PFSK-1 (cell line): ENCODE measurements at regions not wholly inside any gene's neighbourhood (a gene's known extent, or its start where the extent isn't known, plus 50 kb on each side); places are given as distances from the start of the nearest gene placed in this dataset.

Source experiments
- FOXP2 ChIP-seq: optimal IDR thresholded peaks from 2 replicates; pipeline ENCODE3; 2011; ENCODE audit warnings: borderline replicate concordance, control low read depth, inconsistent platforms; ENCODE audit not compliant: insufficient read depth; ENCODE audit errors: extremely low read length, extremely low read depth
- POLR2AphosphoS5 ChIP-seq: IDR thresholded peaks from 2 replicates; pipeline ENCODE4 v1.6.1; 2012; ENCODE audit warnings: low read depth, mild to moderate bottlenecking, control low read depth, low read length, moderate library complexity
- REST ChIP-seq, 2 experiments: IDR thresholded peaks; 2 replicates each; pipeline versions ENCODE4 v1.6.1 to v1.8.0; 2011 to 2012; ENCODE audit warnings: low read depth in 2 of 2, low read length in 2 of 2, control low read depth in 1 of 2, inconsistent platforms in 1 of 2, mild to moderate bottlenecking in 1 of 2, moderate library complexity in 1 of 2; ENCODE audit not compliant: insufficient read depth in 1 of 2
- SIN3A ChIP-seq: IDR thresholded peaks from 2 replicates; pipeline ENCODE4 v1.6.1; 2012; ENCODE audit warnings: mild to moderate bottlenecking, low read length, moderate library complexity, borderline replicate concordance; ENCODE audit not compliant: insufficient read depth
- TAF1 ChIP-seq: IDR thresholded peaks from 2 replicates; pipeline ENCODE4 v1.6.1; 2012; ENCODE audit warnings: low read length, control low read depth, borderline replicate concordance; ENCODE audit not compliant: insufficient read depth

GRCh38 chr2:2527148-2527547, 196.1 kb upstream of the MYT1L start:
- TF ChIP-seq FOXP2: no peak

- no peak for TF ChIP-seq TAF1
- no peak for TF ChIP-seq SIN3A
- no peak for TF ChIP-seq POLR2AphosphoS5
- TF ChIP-seq REST (IDR thresholded peaks at IDR 0.05; ENCODE audit: insufficient read depth in 1 of 2, low read depth in 2 of 2, low read length in 2 of 2): no peak
- no peak for TF ChIP-seq FOXP2
Measured at GRCh38 chr2:2524348-2524941, 193.4 kb upstream of the MYT1L start.

- TF ChIP-seq TAF1 (no peak), FOXP2 (no peak), REST (IDR thresholded peaks at IDR 0.05; ENCODE audit: insufficient read depth in 1 of 2, low read depth in 2 of 2, low read length in 2 of 2) (no peak), POLR2AphosphoS5 (no peak), SIN3A (no peak)
Measured at GRCh38 chr2:2523461-2524347, 192.6 kb upstream of the MYT1L start.

GRCh38 chr2:2520401-2520811, 189.3 kb upstream of the MYT1L start:
- no peak for TF ChIP-seq TAF1
- TF ChIP-seq FOXP2: no peak
- TF ChIP-seq REST (IDR thresholded peaks at IDR 0.05; ENCODE audit: insufficient read depth in 1 of 2, low read depth in 2 of 2, low read length in 2 of 2): no peak
- no peak for TF ChIP-seq POLR2AphosphoS5
- TF ChIP-seq SIN3A: no peak

GRCh38 chr2:2519381-2519780, 188.3 kb upstream of the MYT1L start:
- TF ChIP-seq FOXP2 (no peak), SIN3A (no peak), POLR2AphosphoS5 (no peak), TAF1 (no peak), REST (IDR thresholded peaks at IDR 0.05; ENCODE audit: insufficient read depth in 1 of 2, low read depth in 2 of 2, low read length in 2 of 2) (no peak)
